ENCODE measurements at regions not wholly inside any gene's neighbourhood (a gene's known extent, or its start where the extent isn't known, plus 50 kb on each side); places are given as distances from the start of the nearest gene placed in this dataset.
"Not testable (repeated sequence)": the region's sequence is repeated elsewhere in the genome, so short reads cannot be mapped to it uniquely, and the experiment has no call there.

- no peak overlapping the region for H3K27ac ChIP-seq
- H3K4me1 ChIP-seq, result peaks cover 0 to 3% (median 0%) of the 10 kb centered on the region in 4 donors
- TF ChIP-seq CTCF (IDR thresholded peaks at IDR 0.05), result no peak
- no peaks in the 10 kb centered on the region for H3K36me3 ChIP-seq
- no peaks in the 10 kb centered on the region for H3K27me3 ChIP-seq
- intact Hi-C loops (cut with DNase I; ENCODE audit: low total_unique reads), result no loop called here
- H3K9me3 ChIP-seq, result no peaks in the 10 kb centered on the region
- DNase-seq, result peak in 1 of 2 donors; percentile 48
- no peak overlapping the region for H3K4me3 ChIP-seq
These were observed 55.7 kb upstream of the PPARGC1A start for GRCh38 chr4:23945451-23946017.

GRCh38 chr4:23944556-23944955 is 54.7 kb upstream of the PPARGC1A start:
- H3K27me3 ChIP-seq; H3K4me3 ChIP-seq; intact Hi-C loops (cut with DNase I; ENCODE audit: low total_unique reads); H3K36me3 ChIP-seq; H3K4me1 ChIP-seq; DNase-seq; H3K9me3 ChIP-seq; H3K27ac ChIP-seq: not testable (repeated sequence)

DNA sequence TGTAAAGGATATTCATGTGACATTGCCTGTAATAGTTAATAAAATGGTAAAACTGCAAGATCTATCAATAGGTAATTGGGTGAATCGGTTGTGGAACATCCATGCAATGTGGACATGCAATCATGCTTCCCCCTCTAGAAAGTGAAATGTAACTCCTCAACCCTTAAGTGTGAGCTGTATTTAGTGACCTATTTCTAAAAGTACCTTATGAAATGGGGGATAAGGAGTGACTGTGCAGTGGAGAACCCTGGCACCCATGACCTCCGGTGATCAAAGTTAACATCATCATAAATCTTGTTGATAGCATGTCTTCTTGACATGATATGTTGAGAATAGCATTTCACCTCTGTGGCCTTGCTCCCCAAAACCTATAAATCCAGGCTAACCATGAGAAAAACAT is 53.6 kb upstream of the PPARGC1A start:
- H3K4me3 ChIP-seq, result no peak overlapping the region
- no peak for TF ChIP-seq CTCF (IDR thresholded peaks at IDR 0.05)
- H3K36me3 ChIP-seq, result no peaks in the 10 kb centered on the region
- H3K27me3 ChIP-seq, result no peaks in the 10 kb centered on the region
- DNase-seq, result no peak
- intact Hi-C loops (cut with DNase I; ENCODE audit: low total_unique reads), result no loop called here
- no peaks in the 10 kb centered on the region for H3K9me3 ChIP-seq
- no peak overlapping the region for H3K27ac ChIP-seq
- H3K4me1 ChIP-seq, result peaks cover 0 to 3% (median 0%) of the 10 kb centered on the region in 4 donors

DNA sequence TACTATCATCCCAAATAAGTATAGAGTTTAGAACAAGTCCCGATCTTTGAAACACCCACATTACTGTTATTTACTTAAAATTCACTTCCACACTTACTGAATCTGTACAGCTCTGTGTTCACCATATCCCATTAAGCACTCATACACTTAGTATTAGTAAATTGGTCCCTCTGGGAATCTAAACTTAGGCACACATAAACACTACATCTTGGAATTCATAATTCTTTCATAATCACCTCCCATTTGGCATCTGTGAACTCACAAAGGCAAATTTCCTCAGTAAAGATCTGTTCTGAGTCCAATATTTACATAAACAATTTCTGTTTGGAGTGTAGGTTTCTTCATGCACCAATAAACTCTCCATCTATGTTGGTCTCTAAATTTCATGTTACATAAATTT is 52.6 kb upstream of the PPARGC1A start:
- no peaks in the 10 kb centered on the region for H3K27me3 ChIP-seq
- peaks cover 0 to 3% (median 0%) of the 10 kb centered on the region in 4 donors for H3K4me1 ChIP-seq
- DNase-seq, result no peak
- intact Hi-C loops (cut with DNase I; ENCODE audit: low total_unique reads), result no loop called here
- TF ChIP-seq CTCF (IDR thresholded peaks at IDR 0.05), result no peak
- no peak overlapping the region for H3K4me3 ChIP-seq
- H3K27ac ChIP-seq, result no peak overlapping the region
- no peaks in the 10 kb centered on the region for H3K36me3 ChIP-seq
- no peaks in the 10 kb centered on the region for H3K9me3 ChIP-seq

All from tibial artery (tissue), 4 donors.